NB4 (cell line): ENCODE measurements at regions not wholly inside any gene's neighbourhood (a gene's known extent, or its start where the extent isn't known, plus 50 kb on each side); places are given as distances from the start of the nearest gene placed in this dataset.

Source experiments
- DNase-seq: peaks from one replicate; pipeline ENCODE4 v3.0.0; 2010; ENCODE audit warnings: low read depth
- H3K4me3 ChIP-seq: one replicate; pipeline ENCODE4 v1.5.1; 2011; ENCODE audit warnings: mild to moderate bottlenecking, low read depth, low read length, moderate library complexity
- CTCF ChIP-seq: IDR thresholded peaks from one replicate; pipeline ENCODE4 v1.5.1; 2012; ENCODE audit warnings: low read depth, low read length
- MYC ChIP-seq: IDR thresholded peaks from 2 replicates; pipeline ENCODE4 v1.6.1; 2011; ENCODE audit warnings: low read depth, low read length
- POLR2A ChIP-seq: IDR thresholded peaks from 2 replicates; pipeline ENCODE4 v1.6.1; 2011; ENCODE audit warnings: mild to moderate bottlenecking; ENCODE audit not compliant: insufficient read length; ENCODE audit errors: extremely low read depth
- TF ChIP-seq, protein P1 (sequence below): IDR thresholded peaks from 2 replicates; pipeline ENCODE4 v1.6.1; 2011; ENCODE audit warnings: low read depth, low read length

GRCh38 chr15:48025118-48025517 is 95.7 kb upstream of the SLC24A5 start:
- TF ChIP-seq MYC (no peak), CTCF (no peak), POLR2A (no peak)
- TF ChIP-seq, protein P1, sequence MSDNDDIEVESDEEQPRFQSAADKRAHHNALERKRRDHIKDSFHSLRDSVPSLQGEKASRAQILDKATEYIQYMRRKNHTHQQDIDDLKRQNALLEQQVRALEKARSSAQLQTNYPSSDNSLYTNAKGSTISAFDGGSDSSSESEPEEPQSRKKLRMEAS = no peak
- H3K4me3 ChIP-seq = no peak overlapping the region
- no peak for DNase-seq

- H3K4me3 ChIP-seq = no peak overlapping the region
- no peak for DNase-seq
- TF ChIP-seq CTCF (no peak), POLR2A (no peak), MYC (no peak)
- TF ChIP-seq, protein P1 = no peak
These were observed 92.1 kb upstream of the SLC24A5 start for GRCh38 chr15:48028712-48029111.

DNA sequence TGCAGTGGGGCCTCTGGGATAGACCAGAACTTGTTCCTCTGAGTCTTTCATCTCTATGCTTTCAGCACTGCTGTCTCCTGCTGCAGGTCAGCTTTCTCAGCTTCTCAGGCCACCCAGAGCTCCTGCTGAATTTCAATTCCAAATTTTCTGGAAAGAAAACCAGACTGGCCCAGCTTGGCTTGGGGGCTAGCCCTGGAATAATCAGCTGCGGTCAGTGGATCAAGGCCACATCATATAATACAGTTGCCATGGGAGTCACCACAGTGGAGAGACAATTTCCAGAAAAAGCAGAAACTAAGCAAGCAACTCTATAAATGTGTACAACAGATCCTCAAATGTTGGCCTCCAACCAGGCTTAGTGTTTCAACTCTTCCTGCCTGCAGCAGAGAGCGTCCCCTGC is 91.1 kb upstream of the SLC24A5 start:
- no peak for DNase-seq

DNA sequence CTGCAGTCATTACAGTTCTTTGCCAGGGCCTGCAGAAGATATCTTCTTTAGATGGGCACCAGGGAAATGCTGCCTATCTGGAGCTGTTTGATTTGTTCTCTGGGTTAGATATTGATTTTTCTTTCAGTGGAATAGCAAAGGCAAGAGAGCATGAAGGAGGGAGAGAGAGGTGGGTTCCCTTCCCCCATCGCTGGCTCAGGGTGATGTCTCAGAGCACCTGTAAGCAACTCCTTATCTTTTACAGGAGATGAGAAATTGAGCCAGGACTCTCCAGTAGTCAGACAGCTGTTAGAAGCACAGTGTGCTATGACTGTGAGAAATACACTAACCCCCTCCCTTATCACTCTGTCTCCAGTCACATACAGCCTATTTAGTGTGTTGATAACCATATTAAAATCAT is 89.3 kb upstream of the SLC24A5 start:
- H3K4me3 ChIP-seq = no peak overlapping the region
- no peak for DNase-seq
- TF ChIP-seq MYC (no peak), POLR2A (no peak), CTCF (no peak)
- TF ChIP-seq, protein P1 = no peak

More for the DNA sequence above, 91.1 kb upstream of the SLC24A5 start:
- TF ChIP-seq POLR2A (no peak), MYC (no peak), CTCF (no peak)
- TF ChIP-seq, protein P1 = no peak
- no peak overlapping the region for H3K4me3 ChIP-seq

- no peak overlapping the region for H3K4me3 ChIP-seq
- DNase-seq = no peak
- TF ChIP-seq, protein P1 = no peak
- TF ChIP-seq MYC = no peak
- TF ChIP-seq CTCF = no peak
- TF ChIP-seq POLR2A = no peak
These were observed 88.8 kb upstream of the SLC24A5 start for GRCh38 chr15:48031973-48032372.

DNA sequence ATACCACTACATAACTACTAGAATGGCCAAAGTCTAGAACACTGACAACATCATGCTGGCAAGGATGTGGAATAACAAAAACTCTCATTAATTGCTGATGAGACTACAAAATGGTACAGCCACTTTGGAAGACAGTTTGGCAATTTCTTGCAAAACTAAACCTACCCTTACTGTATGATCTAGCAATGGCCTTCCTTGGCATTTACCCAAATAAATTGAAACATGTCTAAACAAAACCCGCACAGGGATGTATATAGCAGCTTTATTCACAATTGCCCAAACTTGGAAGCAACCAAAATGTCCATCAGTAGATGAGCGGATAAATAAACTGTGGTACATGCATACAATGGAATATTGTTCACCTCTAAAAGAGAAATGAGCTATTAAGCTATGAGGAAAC is 87.9 kb upstream of the SLC24A5 start:
- DNase-seq = no peak
- TF ChIP-seq POLR2A (no peak), MYC (no peak), CTCF (no peak)
- TF ChIP-seq, protein P1 = no peak

More for the DNA sequence above, 87.9 kb upstream of the SLC24A5 start:
- no peak overlapping the region for H3K4me3 ChIP-seq
